ENCODE measurements at regions not wholly inside any gene's neighbourhood (a gene's known extent, or its start where the extent isn't known, plus 50 kb on each side); places are given as distances from the start of the nearest gene placed in this dataset.

DNA sequence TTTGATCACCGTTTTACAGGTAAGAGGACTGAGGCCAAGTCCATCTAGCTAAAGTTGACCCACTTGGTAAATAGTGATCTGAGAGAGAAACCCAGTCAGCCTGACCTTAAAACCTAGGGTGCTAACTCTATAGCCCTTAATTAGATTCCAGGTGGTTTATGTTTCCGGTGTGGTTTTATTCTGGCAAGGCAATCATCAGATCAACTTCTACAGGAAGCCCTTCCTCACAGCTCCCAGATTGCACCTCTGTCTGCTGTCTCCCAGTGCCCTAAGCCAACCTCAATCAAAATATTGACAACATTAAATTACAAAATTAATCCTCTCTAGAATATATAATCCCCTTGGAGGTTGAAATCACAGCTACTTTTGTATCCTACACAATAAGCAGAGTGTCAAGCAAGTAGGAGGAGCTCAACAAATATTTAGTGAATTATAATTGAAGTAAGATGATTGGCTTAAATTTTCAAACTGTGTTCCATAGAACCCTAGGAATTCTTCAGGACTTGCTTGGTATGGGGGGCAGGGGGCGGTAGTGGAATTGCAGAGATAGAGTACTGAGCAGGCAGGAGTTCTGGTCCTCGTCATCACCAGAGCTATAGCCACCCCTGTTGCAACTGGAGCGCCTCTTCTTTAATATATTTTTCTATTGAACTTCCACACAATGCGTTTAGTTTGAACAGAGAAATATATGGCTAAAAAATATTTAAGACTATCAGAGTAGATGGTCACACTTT lies 692.8 kb upstream of the LRRN3 start:
- no peaks in the 10 kb centered on the region for H3K9me3 ChIP-seq
- intact Hi-C loops (cut with DNase I), result no loop called here
- H3K36me3 ChIP-seq, result no peaks in the 10 kb centered on the region
- no peaks in the 10 kb centered on the region for H3K4me1 ChIP-seq
- 77 to 92% methylated on average over 6 of the region's 6 CpGs for WGBS, 2 donors
- no peak overlapping the region for H3K4me3 ChIP-seq
- no peak for FAIRE-seq
- ATAC-seq, result no peak
- no peak for DNase-seq
- H3K27me3 ChIP-seq, result no peaks in the 10 kb centered on the region
- no peak for TF ChIP-seq CTCF (IDR thresholded peaks at IDR 0.05)
- no peak overlapping the region for H3K27ac ChIP-seq

DNA sequence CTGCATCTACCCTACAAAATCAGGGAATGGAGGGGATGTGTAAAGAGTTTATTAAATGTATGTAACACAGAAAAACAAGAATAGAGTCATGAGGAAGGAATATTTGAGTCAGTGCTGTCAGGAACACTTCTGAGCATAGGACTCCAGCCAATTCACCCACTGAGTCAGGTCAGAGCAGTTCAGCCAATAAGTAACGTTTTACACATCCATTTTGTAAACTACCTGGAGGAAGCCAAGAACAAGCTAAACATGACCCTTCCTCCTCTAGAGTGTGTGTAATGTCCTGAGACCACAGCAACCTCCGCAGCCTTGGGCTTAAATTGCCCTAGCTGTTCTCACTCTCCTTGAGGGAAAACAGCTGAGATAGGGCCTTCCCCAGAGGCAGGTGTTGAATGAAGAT lies 691.5 kb upstream of the LRRN3 start:
- Histone ChIP-seq H3K36me3 (no peaks in the 10 kb centered on the region), H3K9me3 (no peaks in the 10 kb centered on the region), H3K27me3 (no peaks in the 10 kb centered on the region), H3K4me3 (no peak overlapping the region), H3K27ac (no peak overlapping the region), H3K4me1 (no peaks in the 10 kb centered on the region)
- intact Hi-C loops (cut with DNase I), result no loop called here
- no peak for ATAC-seq
- no peak for TF ChIP-seq CTCF (IDR thresholded peaks at IDR 0.05)
- 62 to 67% methylated on average over 2 of the region's 2 CpGs for WGBS, 2 donors
- no peak for DNase-seq
- no peak for FAIRE-seq

DNA sequence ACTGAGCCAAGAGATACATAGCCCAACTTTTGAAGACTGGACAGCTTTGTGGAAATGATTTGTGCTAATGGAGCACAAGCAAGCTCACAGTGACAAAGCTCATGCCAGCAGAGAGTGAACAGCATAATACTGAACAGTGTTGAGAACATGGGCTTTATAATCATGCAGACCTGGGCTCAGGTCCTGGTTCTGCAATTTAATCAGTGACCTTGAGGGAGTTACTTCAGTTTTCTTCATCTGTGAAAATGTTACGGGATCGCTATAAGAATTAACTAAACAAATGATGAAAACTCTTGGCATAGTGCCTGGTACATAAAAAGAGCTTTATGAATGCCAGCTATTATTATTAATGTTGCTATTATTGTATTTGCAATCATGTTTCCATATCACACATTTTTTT lies 690.5 kb upstream of the LRRN3 start:
- FAIRE-seq (no peak), ATAC-seq (no peak), DNase-seq (no peak)
- intact Hi-C loops (cut with DNase I), result no loop called here
- Histone ChIP-seq H3K4me1 (no peaks in the 10 kb centered on the region), H3K27ac (no peak overlapping the region), H3K27me3 (no peaks in the 10 kb centered on the region), H3K4me3 (no peak overlapping the region), H3K36me3 (no peaks in the 10 kb centered on the region), H3K9me3 (no peaks in the 10 kb centered on the region)
- 6 to 9% methylated on average over 2 of the region's 2 CpGs for WGBS, 2 donors
- TF ChIP-seq CTCF (IDR thresholded peaks at IDR 0.05), result no peak

GRCh38 chr7:110407242-110407641 lies 683.7 kb upstream of the LRRN3 start:
- Histone ChIP-seq H3K27ac (no peak overlapping the region), H3K4me3 (no peak overlapping the region), H3K36me3 (no peaks in the 10 kb centered on the region), H3K4me1 (no peaks in the 10 kb centered on the region), H3K9me3 (no peaks in the 10 kb centered on the region), H3K27me3 (no peaks in the 10 kb centered on the region)
- ATAC-seq (no peak), FAIRE-seq (no peak), DNase-seq (no peak)
- intact Hi-C loops (cut with DNase I), result no loop called here
- WGBS, 2 donors, result 28 to 33% methylated on average over 3 of the region's 3 CpGs
- TF ChIP-seq CTCF (IDR thresholded peaks at IDR 0.05), result no peak

- Histone ChIP-seq H3K27ac (no peak overlapping the region), H3K27me3 (no peaks in the 10 kb centered on the region), H3K36me3 (no peaks in the 10 kb centered on the region), H3K9me3 (no peaks in the 10 kb centered on the region), H3K4me3 (no peak overlapping the region), H3K4me1 (no peaks in the 10 kb centered on the region)
- FAIRE-seq, result no peak
- 32 to 38% methylated on average over 1 of the region's 1 CpG for WGBS, 2 donors
- no peak for ATAC-seq
- intact Hi-C loops (cut with DNase I), result no loop called here
- no peak for TF ChIP-seq CTCF (IDR thresholded peaks at IDR 0.05)
- DNase-seq, result no peak
These were observed 683.2 kb upstream of the LRRN3 start for GRCh38 chr7:110407706-110408105.

All from pancreas (tissue), 10 donors.